HG03457 (cell line): ENCODE measurements at regions not wholly inside any gene's neighbourhood (a gene's known extent, or its start where the extent isn't known, plus 50 kb on each side); places are given as distances from the start of the nearest gene placed in this dataset.
"Not testable (repeated sequence)": the region's sequence is repeated elsewhere in the genome, so short reads cannot be mapped to it uniquely, and the experiment has no call there.

ENCODE experiments used
- ATAC-seq: cut with Tn5 transposase; IDR thresholded peaks from one replicate; pipeline ENCODE4 v1.9.1; 2021; ENCODE audit warnings: moderate number of reproducible peaks; ENCODE audit not compliant: unreplicated experiment

GRCh38 chr20:1811621-1812498 lies 83.3 kb upstream of the SIRPA start:
- no peak for ATAC-seq

GRCh38 chr20:1810926-1811620 lies 84.1 kb upstream of the SIRPA start:
- no peak for ATAC-seq

GRCh38 chr20:1810572-1810925 lies 84.7 kb upstream of the SIRPA start:
- ATAC-seq = no peak

- ATAC-seq = no peak
Measured at GRCh38 chr20:1809611-1810510, 85.3 kb upstream of the SIRPA start.

GRCh38 chr20:1809131-1809572 lies 86.1 kb upstream of the SIRPA start:
- ATAC-seq = no peak

GRCh38 chr20:1808101-1808500 lies 87.1 kb upstream of the SIRPA start:
- no peak for ATAC-seq

GRCh38 chr20:1807394-1807793 lies 87.8 kb upstream of the SIRPA start:
- ATAC-seq = no peak

GRCh38 chr20:1806456-1806855 lies 88.8 kb upstream of the SIRPA start:
- no peak for ATAC-seq

- no peak for ATAC-seq
Measured at GRCh38 chr20:1805816-1806215, 89.4 kb upstream of the SIRPA start.

GRCh38 chr20:1805161-1805581 lies 90.0 kb upstream of the SIRPA start:
- no peak for ATAC-seq

- no peak for ATAC-seq
Measured at GRCh38 chr20:1804554-1804956, 90.7 kb upstream of the SIRPA start.

GRCh38 chr20:1803932-1804501 lies 91.2 kb upstream of the SIRPA start:
- no peak for ATAC-seq

- ATAC-seq = no peak
Measured at GRCh38 chr20:1803061-1803931, 91.9 kb upstream of the SIRPA start.

GRCh38 chr20:1802385-1803060 lies 92.7 kb upstream of the SIRPA start:
- no peak for ATAC-seq

- ATAC-seq = no peak
Measured at GRCh38 chr20:1801929-1802306, 93.3 kb upstream of the SIRPA start.

- no peak for ATAC-seq
Measured at GRCh38 chr20:1801225-1801928, 93.8 kb upstream of the SIRPA start.

GRCh38 chr20:1800777-1801176 lies 94.4 kb upstream of the SIRPA start:
- no peak for ATAC-seq

- ATAC-seq = no peak
Measured at GRCh38 chr20:1800180-1800579, 95.0 kb upstream of the SIRPA start.

- not testable (repeated sequence) for ATAC-seq
Measured at GRCh38 chr20:1799746-1800145, 95.5 kb upstream of the SIRPA start.
